ENCODE measurements at regions not wholly inside any gene's neighbourhood (a gene's known extent, or its start where the extent isn't known, plus 50 kb on each side); places are given as distances from the start of the nearest gene placed in this dataset.

DNA sequence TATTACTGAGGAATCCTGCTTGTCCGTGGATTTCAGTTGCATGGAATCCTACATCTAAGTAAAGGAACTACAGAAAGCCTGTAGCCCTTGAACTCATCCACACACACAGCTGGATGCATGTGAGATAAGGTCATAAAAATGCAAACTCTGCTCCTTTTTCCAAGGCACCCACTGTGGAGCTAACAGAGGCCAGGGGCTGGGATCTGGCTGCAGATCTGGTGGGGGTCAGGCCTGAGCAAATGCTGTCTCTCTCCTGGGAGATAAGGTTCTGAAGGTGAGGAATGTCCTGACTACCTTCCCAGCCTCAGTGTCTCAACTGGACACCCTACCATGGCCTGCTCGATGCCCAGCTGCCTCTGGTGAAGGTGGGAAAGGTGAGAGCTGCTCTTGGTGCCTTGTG lies 321.5 kb downstream of the LRFN2 start:
- no peak for DNase-seq (ENCODE audit: extremely low read depth, insufficient read length)
- Histone ChIP-seq H3K4me3 (replicated peaks; ENCODE audit: low read depth, low read length) (no peak overlapping the region), H3K27me3 (replicated peaks; ENCODE audit: control insufficient read depth, insufficient read depth, low read length) (no peaks in the 10 kb centered on the region; the same call in none of the 2 replicates), H3K36me3 (ENCODE audit: control insufficient read depth, insufficient read depth, low read length) (no peaks in the 10 kb centered on the region)
- TF ChIP-seq, protein P1, sequence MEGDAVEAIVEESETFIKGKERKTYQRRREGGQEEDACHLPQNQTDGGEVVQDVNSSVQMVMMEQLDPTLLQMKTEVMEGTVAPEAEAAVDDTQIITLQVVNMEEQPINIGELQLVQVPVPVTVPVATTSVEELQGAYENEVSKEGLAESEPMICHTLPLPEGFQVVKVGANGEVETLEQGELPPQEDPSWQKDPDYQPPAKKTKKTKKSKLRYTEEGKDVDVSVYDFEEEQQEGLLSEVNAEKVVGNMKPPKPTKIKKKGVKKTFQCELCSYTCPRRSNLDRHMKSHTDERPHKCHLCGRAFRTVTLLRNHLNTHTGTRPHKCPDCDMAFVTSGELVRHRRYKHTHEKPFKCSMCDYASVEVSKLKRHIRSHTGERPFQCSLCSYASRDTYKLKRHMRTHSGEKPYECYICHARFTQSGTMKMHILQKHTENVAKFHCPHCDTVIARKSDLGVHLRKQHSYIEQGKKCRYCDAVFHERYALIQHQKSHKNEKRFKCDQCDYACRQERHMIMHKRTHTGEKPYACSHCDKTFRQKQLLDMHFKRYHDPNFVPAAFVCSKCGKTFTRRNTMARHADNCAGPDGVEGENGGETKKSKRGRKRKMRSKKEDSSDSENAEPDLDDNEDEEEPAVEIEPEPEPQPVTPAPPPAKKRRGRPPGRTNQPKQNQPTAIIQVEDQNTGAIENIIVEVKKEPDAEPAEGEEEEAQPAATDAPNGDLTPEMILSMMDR (IDR thresholded peaks at IDR 0.05; ENCODE audit: insufficient read depth, low read length, poor library complexity, severe bottlenecking): no peak

DNA sequence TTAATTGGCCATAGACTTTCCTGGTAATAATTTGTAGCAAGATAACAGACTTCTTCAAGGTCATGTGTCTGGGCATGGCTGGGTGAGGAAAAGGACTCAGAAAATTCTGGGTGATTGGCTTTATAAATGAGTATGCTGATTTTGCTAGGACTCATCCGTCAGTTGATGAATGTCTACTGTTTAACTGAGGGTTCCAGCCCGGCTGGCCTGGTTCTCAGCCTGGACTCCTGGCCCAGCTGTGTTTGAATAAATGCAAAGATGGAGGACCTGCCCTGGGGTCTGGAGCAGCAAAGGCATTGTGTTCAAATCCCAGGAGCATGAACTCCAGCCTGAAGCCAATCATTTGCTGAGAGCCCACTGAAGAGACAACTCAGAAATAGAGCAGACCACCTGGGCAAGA lies 323.2 kb downstream of the LRFN2 start:
- no peak for DNase-seq (ENCODE audit: extremely low read depth, insufficient read length)
- H3K4me3 ChIP-seq (replicated peaks; ENCODE audit: low read depth, low read length): no peak overlapping the region
- no peaks in the 10 kb centered on the region; the same call in none of the 2 replicates for H3K27me3 ChIP-seq (replicated peaks; ENCODE audit: control insufficient read depth, insufficient read depth, low read length)
- TF ChIP-seq, protein P1 (IDR thresholded peaks at IDR 0.05; ENCODE audit: insufficient read depth, low read length, poor library complexity, severe bottlenecking): no peak
- H3K36me3 ChIP-seq (ENCODE audit: control insufficient read depth, insufficient read depth, low read length): no peaks in the 10 kb centered on the region

DNA sequence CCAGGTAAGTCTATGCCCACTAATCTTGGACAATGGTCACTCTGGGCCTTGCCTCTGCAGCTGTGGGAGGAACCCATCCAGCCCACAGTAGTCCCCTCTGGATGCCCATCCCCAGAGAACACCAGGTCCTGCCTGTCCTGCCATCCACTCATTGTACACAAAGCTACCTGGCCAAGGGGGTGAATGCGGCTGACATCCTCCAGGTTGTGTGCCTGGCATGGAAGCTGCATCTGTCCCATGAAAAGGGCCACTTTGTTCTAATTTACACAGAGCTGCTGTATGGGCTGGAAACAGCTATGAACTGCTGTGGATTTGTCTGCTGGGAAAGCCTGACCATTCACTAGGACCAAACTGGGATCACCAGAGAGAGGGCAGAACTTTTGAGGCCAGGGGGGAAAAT lies 324.8 kb downstream of the LRFN2 start:
- H3K4me3 ChIP-seq (replicated peaks; ENCODE audit: low read depth, low read length): no peak overlapping the region
- DNase-seq (ENCODE audit: extremely low read depth, insufficient read length): no peak
- TF ChIP-seq, protein P1 (IDR thresholded peaks at IDR 0.05; ENCODE audit: insufficient read depth, low read length, poor library complexity, severe bottlenecking): no peak
- H3K27me3 ChIP-seq (replicated peaks; ENCODE audit: control insufficient read depth, insufficient read depth, low read length): no peaks in the 10 kb centered on the region; the same call in none of the 2 replicates
- no peaks in the 10 kb centered on the region for H3K36me3 ChIP-seq (ENCODE audit: control insufficient read depth, insufficient read depth, low read length)

DNA sequence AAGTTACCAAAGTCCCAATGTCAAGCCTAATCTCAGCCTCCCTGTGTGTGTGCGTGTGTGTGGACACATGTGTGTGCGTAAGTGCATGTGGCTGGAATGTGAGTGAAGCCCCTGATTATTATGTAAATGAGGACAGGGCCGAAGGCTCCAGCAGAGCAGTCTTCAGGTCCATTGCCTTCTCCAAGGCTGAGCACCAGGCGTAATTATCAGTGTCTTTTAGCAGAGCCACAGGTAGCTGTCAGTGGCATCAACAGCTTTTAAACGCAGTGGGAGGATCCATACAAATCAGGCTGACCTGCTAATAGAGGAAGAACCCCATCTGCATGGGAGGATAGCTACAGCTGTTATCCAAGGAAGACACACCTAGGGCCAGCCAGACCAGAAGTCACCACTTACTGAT lies 324.3 kb upstream of the MOCS1 start:
- Histone ChIP-seq H3K27me3 (replicated peaks; ENCODE audit: control insufficient read depth, insufficient read depth, low read length) (no peaks in the 10 kb centered on the region; the same call in 1 of the 2 replicates), H3K4me3 (replicated peaks; ENCODE audit: low read depth, low read length) (no peak overlapping the region), H3K36me3 (ENCODE audit: control insufficient read depth, insufficient read depth, low read length) (no peaks in the 10 kb centered on the region)
- TF ChIP-seq, protein P1 (IDR thresholded peaks at IDR 0.05; ENCODE audit: insufficient read depth, low read length, poor library complexity, severe bottlenecking): no peak
- DNase-seq (ENCODE audit: extremely low read depth, insufficient read length): no peak

DNA sequence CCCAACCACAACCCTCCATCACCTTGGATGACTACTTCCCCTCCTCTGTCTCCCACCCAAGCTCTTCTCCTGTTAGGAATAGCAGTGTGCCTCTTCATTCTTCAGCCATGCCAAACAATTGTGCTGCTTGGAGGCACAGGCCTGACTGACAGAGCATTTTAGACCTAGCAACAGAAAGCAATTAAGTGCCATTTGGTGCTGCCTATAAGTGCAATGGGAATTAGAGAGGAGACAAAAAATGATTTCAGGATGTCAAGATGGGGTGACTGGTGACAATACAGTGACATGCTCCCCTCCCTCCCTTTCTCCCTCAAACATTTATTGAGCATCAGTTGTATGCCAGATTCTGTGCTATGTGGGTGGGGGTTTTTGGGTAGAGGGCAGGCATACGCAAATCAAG lies 322.6 kb upstream of the MOCS1 start:
- no peak overlapping the region for H3K4me3 ChIP-seq (replicated peaks; ENCODE audit: low read depth, low read length)
- no peak for DNase-seq (ENCODE audit: extremely low read depth, insufficient read length)
- H3K27me3 ChIP-seq (replicated peaks; ENCODE audit: control insufficient read depth, insufficient read depth, low read length): no peaks in the 10 kb centered on the region; the same call in 1 of the 2 replicates
- TF ChIP-seq, protein P1 (IDR thresholded peaks at IDR 0.05; ENCODE audit: insufficient read depth, low read length, poor library complexity, severe bottlenecking): no peak
- H3K36me3 ChIP-seq (ENCODE audit: control insufficient read depth, insufficient read depth, low read length): no peaks in the 10 kb centered on the region

DNA sequence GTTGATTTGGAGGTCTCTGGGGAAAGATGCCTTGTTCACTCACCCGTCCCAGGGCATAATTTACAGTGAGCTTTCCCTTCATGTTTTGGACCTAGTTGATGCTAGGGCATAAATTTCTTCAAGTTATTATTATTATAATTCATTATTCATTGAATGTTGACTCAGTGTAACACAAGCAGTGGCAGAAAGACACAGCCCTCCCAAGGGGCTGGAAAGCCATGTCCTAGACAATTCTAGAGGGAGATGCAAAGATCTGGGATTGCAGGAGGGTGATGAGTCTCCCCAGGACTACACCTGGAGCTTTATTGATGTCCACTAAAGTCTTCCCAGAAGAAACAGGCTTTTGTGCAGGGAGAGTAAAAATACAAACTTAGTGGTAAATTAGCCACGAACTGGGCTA lies 322.0 kb upstream of the MOCS1 start:
- no peak for DNase-seq (ENCODE audit: extremely low read depth, insufficient read length)
- Histone ChIP-seq H3K4me3 (replicated peaks; ENCODE audit: low read depth, low read length) (no peak overlapping the region), H3K36me3 (ENCODE audit: control insufficient read depth, insufficient read depth, low read length) (no peaks in the 10 kb centered on the region), H3K27me3 (replicated peaks; ENCODE audit: control insufficient read depth, insufficient read depth, low read length) (no peaks in the 10 kb centered on the region; the same call in 1 of the 2 replicates)
- TF ChIP-seq, protein P1 (IDR thresholded peaks at IDR 0.05; ENCODE audit: insufficient read depth, low read length, poor library complexity, severe bottlenecking): no peak
